A549 (cell line): ENCODE measurements at regions not wholly inside any gene's neighbourhood (a gene's known extent, or its start where the extent isn't known, plus 50 kb on each side); places are given as distances from the start of the nearest gene placed in this dataset.

Experiments used
- ATAC-seq, 2 experiments: fragments of 200-7000 bp in 1 of 2; fragments of >200 bp in 1 of 2; cut with Nextera tagmentation in 1 of 2; cut with Tn5 transposase in 1 of 2; 3 replicates each; pipeline versions ENCODE4 v1.8.0 to v1.9.1; 2018 to 2020; ENCODE audit warnings: mild to moderate bottlenecking in 1 of 2, moderate library complexity in 1 of 2
- CTCF ChIA-PET: fragments of 300-600 bp; sonication (Branson Sonifier 250); formaldehyde crosslinking; extraction: SDS; loops from one replicate; lab custom pipeline; 2021; ENCODE audit warnings: antibody characterized with exemption, inconsistent platforms; lab: Yijun Ruan, JAX
- POLR2A ChIA-PET: fragments of 350-600 bp; formaldehyde crosslinking; extraction: SDS; loops from one replicate; lab custom pipeline; 2021; ENCODE audit warnings: antibody characterized with exemption, inconsistent platforms; lab: Yijun Ruan, JAX
- DNase-seq, 2 experiments: peaks; one replicate each; pipeline versions ENCODE4 v3.0.0 to v3.0.0-alpha.2; 2011 to 2016; ENCODE audit warnings: low read depth in 1 of 2, low spot score in 1 of 2
- FAIRE-seq: peaks from 2 replicates; lab custom pipeline; 2011; peaks lifted over from hg19 to GRCh38; lab: Jason Lieb, UNC
- H3K27ac ChIP-seq, 2 experiments: fragments of >200 bp; sonication (Bioruptor Twin); formaldehyde crosslinking; 3 replicates each; pipeline ENCODE4 v1.5.1; 2016 to 2017
- H3K4me1 ChIP-seq: fragments of >200 bp; sonication (Bioruptor Twin); formaldehyde crosslinking; 3 replicates; pipeline ENCODE4 v1.6.1; 2016
- H3K4me2 ChIP-seq: fragments of >200 bp; sonication (Bioruptor Twin); formaldehyde crosslinking; 3 replicates; pipeline ENCODE4 v1.6.1; 2016
- H3K4me3 ChIP-seq: fragments of >200 bp; sonication (Bioruptor Twin); formaldehyde crosslinking; 3 replicates; pipeline ENCODE4 v1.5.1; 2016
- H3K9me3 ChIP-seq: fragments of >200 bp; sonication (Bioruptor Twin); formaldehyde crosslinking; 3 replicates; pipeline ENCODE4 v1.6.1; 2016
- CBX2 ChIP-seq: fragments of 200-600 bp; sonication (generic); IDR thresholded peaks from 2 replicates; pipeline ENCODE4 v1.6.1; 2016; ENCODE audit warnings: low read depth, mild to moderate bottlenecking, borderline replicate concordance
- CHD2 ChIP-seq: fragments of 150-350 bp; IDR thresholded peaks from 2 replicates; pipeline ENCODE4 v1.6.1; 2014; ENCODE audit warnings: low read length; ENCODE audit not compliant: partially characterized antibody
- EHF ChIP-seq: fragments of 250-450 bp; sonication (Bioruptor Pico); IDR thresholded peaks from 2 replicates; pipeline ENCODE4 v1.5.0; 2020; ENCODE audit warnings: mild to moderate bottlenecking
- ELK1 ChIP-seq: fragments of 150-350 bp; IDR thresholded peaks from 2 replicates; pipeline ENCODE4 v1.6.1; 2014; ENCODE audit warnings: low read depth, mild to moderate bottlenecking, low read length
- FOXS1 ChIP-seq: fragments of 250-450 bp; sonication (Bioruptor Pico); IDR thresholded peaks from 2 replicates; pipeline ENCODE4 v1.5.0; 2020; ENCODE audit warnings: mild to moderate bottlenecking, moderate library complexity
- HEYL ChIP-seq: fragments of 250-450 bp; sonication (Bioruptor Pico); IDR thresholded peaks from 2 replicates; pipeline ENCODE4 v1.8.0; 2021; ENCODE audit warnings: mild to moderate bottlenecking, moderate library complexity
- KDM1A ChIP-seq: fragments of 200-600 bp; sonication (generic); IDR thresholded peaks from 2 replicates; pipeline ENCODE4 v1.6.1; 2016; ENCODE audit warnings: low read depth, mild to moderate bottlenecking
- KDM5A ChIP-seq: fragments of 200-600 bp; sonication (generic); IDR thresholded peaks from 2 replicates; pipeline ENCODE4 v1.6.1; 2016; ENCODE audit warnings: antibody characterized with exemption, mild to moderate bottlenecking
- MAFK ChIP-seq: fragments of 450-650 bp; IDR thresholded peaks from 2 replicates; pipeline ENCODE4 v1.6.1; 2014; ENCODE audit not compliant: partially characterized antibody
- NPAS2 ChIP-seq: fragments of 250-450 bp; sonication (Bioruptor Pico); IDR thresholded peaks from 2 replicates; pipeline ENCODE4 v1.8.0; 2022; ENCODE audit warnings: mild to moderate bottlenecking, moderate library complexity, borderline replicate concordance
- PHF8 ChIP-seq: fragments of 200-600 bp; sonication (generic); IDR thresholded peaks from 2 replicates; pipeline ENCODE4 v1.6.1; 2016; ENCODE audit warnings: low read depth, mild to moderate bottlenecking, antibody characterized with exemption, moderate library complexity, borderline replicate concordance
- POLR2AphosphoS2 ChIP-seq: conservative IDR thresholded peaks from 2 replicates; pipeline ENCODE4 v1.6.1; 2012; ENCODE audit warnings: low read length, improper control_type of control experiment, inconsistent platforms
- RAD21 ChIP-seq, 2 experiments: fragments of >200 bp in 1 of 2; sonication (Bioruptor Twin) in 1 of 2; formaldehyde crosslinking in 1 of 2; IDR thresholded peaks in 1 of 2; conservative IDR thresholded peaks in 1 of 2; 2 replicates in 1 of 2; 3 replicates in 1 of 2; pipeline ENCODE4 v1.6.1; 2012 to 2018; ENCODE audit warnings: inconsistent platforms in 1 of 2
- ZFP36 ChIP-seq: fragments of 450-650 bp; IDR thresholded peaks from 2 replicates; pipeline ENCODE4 v1.6.1; 2014; ENCODE audit warnings: borderline replicate concordance; ENCODE audit not compliant: partially characterized antibody
- ZNF302 ChIP-seq: fragments of 250-450 bp; sonication (Bioruptor Pico); IDR thresholded peaks from 2 replicates; pipeline ENCODE4 v1.9.0; 2021; ENCODE audit warnings: inconsistent platforms, mild to moderate bottlenecking, moderate library complexity
- WGBS: methylation state at CpG from one replicate; pipeline ENCODE4 v1.1.6; 2017; ENCODE audit errors: missing lambda C conversion rate; 5-methylcytosine and 5-hydroxymethylcytosine counted together
- TF ChIP-seq, protein P1 (sequence below): fragments of 250-450 bp; sonication (Bioruptor Pico); IDR thresholded peaks from 2 replicates; pipeline ENCODE4 v1.5.0; 2021; ENCODE audit warnings: mild to moderate bottlenecking, moderate library complexity, borderline replicate concordance
- TF ChIP-seq, protein P2 (sequence below): fragments of >200 bp; sonication (Bioruptor Twin); formaldehyde crosslinking; IDR thresholded peaks from 2 replicates; pipeline ENCODE4 v1.6.1; 2016
- TF ChIP-seq, protein P3 (sequence below): fragments of >200 bp; sonication (Bioruptor Twin); formaldehyde crosslinking; IDR thresholded peaks from 3 replicates; pipeline ENCODE4 v1.5.1; 2016

GRCh38 chr4:126489826-126490463 is 1142.8 kb upstream of the INTU start (continued):
- TF ChIP-seq, protein P1, sequence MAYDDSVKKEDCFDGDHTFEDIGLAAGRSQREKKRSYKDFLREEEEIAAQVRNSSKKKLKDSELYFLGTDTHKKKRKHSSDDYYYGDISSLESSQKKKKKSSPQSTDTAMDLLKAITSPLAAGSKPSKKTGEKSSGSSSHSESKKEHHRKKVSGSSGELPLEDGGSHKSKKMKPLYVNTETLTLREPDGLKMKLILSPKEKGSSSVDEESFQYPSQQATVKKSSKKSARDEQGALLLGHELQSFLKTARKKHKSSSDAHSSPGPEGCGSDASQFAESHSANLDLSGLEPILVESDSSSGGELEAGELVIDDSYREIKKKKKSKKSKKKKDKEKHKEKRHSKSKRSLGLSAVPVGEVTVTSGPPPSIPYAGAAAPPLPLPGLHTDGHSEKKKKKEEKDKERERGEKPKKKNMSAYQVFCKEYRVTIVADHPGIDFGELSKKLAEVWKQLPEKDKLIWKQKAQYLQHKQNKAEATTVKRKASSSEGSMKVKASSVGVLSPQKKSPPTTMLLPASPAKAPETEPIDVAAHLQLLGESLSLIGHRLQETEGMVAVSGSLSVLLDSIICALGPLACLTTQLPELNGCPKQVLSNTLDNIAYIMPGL (CRISPR knock-in tag) = no peak
- TF ChIP-seq, protein P2, sequence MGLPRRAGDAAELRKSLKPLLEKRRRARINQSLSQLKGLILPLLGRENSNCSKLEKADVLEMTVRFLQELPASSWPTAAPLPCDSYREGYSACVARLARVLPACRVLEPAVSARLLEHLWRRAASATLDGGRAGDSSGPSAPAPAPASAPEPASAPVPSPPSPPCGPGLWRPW = no peak

GRCh38 chr4:126495163-126495752 is 1137.5 kb upstream of the INTU start:
- ATAC-seq (no peak), FAIRE-seq (no peak), DNase-seq (no peak)
- H3K4me1 ChIP-seq = no peaks in the 10 kb centered on the region
- no peak overlapping the region for H3K4me3 ChIP-seq
- ChIA-PET POLR2A (no interaction called here), CTCF (no interaction called here)
- WGBS = 64% methylated on average over 1 of the region's 1 CpG
- no peaks in the 10 kb centered on the region for H3K9me3 ChIP-seq
- H3K27ac ChIP-seq = no peak overlapping the region
- no peak overlapping the region for H3K4me2 ChIP-seq
- no peak for TF ChIP-seq CBX2
- TF ChIP-seq ELK1 = no peak
- TF ChIP-seq, protein P3, sequence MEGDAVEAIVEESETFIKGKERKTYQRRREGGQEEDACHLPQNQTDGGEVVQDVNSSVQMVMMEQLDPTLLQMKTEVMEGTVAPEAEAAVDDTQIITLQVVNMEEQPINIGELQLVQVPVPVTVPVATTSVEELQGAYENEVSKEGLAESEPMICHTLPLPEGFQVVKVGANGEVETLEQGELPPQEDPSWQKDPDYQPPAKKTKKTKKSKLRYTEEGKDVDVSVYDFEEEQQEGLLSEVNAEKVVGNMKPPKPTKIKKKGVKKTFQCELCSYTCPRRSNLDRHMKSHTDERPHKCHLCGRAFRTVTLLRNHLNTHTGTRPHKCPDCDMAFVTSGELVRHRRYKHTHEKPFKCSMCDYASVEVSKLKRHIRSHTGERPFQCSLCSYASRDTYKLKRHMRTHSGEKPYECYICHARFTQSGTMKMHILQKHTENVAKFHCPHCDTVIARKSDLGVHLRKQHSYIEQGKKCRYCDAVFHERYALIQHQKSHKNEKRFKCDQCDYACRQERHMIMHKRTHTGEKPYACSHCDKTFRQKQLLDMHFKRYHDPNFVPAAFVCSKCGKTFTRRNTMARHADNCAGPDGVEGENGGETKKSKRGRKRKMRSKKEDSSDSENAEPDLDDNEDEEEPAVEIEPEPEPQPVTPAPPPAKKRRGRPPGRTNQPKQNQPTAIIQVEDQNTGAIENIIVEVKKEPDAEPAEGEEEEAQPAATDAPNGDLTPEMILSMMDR = no peak
- no peak for TF ChIP-seq EHF (CRISPR knock-in tag)
- TF ChIP-seq ZNF302 (CRISPR knock-in tag) = no peak
- no peak for TF ChIP-seq NPAS2 (CRISPR knock-in tag)
- no peak for TF ChIP-seq ZFP36
- TF ChIP-seq MAFK = no peak
- TF ChIP-seq CHD2 = no peak
- TF ChIP-seq HEYL (CRISPR knock-in tag) = no peak
- no peak for TF ChIP-seq POLR2AphosphoS2
- no peak for TF ChIP-seq RAD21 (conservative IDR thresholded peaks at IDR 0.05 in 1 of 2, IDR thresholded peaks at IDR 0.05 in 1 of 2)
- TF ChIP-seq PHF8 = no peak
- TF ChIP-seq, protein P2 = no peak
- TF ChIP-seq FOXS1 (CRISPR knock-in tag) = no peak
- TF ChIP-seq KDM5A = no peak
- no peak for TF ChIP-seq KDM1A
